GM12892 (cell line): ENCODE measurements at regions not wholly inside any gene's neighbourhood (a gene's known extent, or its start where the extent isn't known, plus 50 kb on each side); places are given as distances from the start of the nearest gene placed in this dataset.

Source experiments
- POLR2A ChIP-seq: IDR thresholded peaks from 2 replicates; pipeline ENCODE4 v1.6.1; 2011; ENCODE audit warnings: low read depth, low read length, control low read depth
- POLR2AphosphoS5 ChIP-seq: IDR thresholded peaks from 2 replicates; pipeline ENCODE4 v1.6.1; 2011; ENCODE audit warnings: low read depth, low read length, control low read depth
- TAF1 ChIP-seq: IDR thresholded peaks from 2 replicates; pipeline ENCODE4 v1.6.1; 2011; ENCODE audit warnings: low read depth, mild to moderate bottlenecking, control low read depth, low read length, borderline replicate concordance

- TF ChIP-seq POLR2AphosphoS5 (no peak), POLR2A (no peak), TAF1 (no peak)
These were observed 61.8 kb upstream of the SLC66A3 start for GRCh38 chr2:11093467-11093866.
